Amniotic epithelial cell (primary cell): ENCODE measurements at regions not wholly inside any gene's neighbourhood (a gene's known extent, or its start where the extent isn't known, plus 50 kb on each side); places are given as distances from the start of the nearest gene placed in this dataset.
"Not testable (repeated sequence)": the region's sequence is repeated elsewhere in the genome, so short reads cannot be mapped to it uniquely, and the experiment has no call there.

ENCODE experiments used
- DNase-seq: peaks from one replicate; pipeline ENCODE4 v3.0.0-alpha.2; 2010; ENCODE audit warnings: low read depth

DNA sequence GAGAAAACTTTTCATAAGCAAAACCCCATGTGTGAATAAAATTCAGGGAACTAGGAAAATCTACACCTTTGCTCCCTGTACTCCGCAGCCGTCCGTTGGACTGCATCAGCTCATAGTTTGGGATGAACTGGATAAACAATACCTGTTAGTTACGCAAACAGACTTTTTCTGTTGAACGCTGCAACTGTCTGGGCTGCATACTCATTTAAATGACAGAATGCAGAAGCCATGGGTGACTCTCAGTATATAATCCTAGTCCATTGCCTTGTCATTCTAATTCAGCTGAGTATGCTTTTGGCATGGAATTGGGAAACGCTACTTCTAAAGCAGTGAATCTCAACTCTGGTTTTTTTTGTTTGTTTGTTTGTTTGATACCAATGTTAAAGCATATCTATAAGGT, 151.6 kb downstream of the SLITRK1 start:
- DNase-seq, result no peak

DNA sequence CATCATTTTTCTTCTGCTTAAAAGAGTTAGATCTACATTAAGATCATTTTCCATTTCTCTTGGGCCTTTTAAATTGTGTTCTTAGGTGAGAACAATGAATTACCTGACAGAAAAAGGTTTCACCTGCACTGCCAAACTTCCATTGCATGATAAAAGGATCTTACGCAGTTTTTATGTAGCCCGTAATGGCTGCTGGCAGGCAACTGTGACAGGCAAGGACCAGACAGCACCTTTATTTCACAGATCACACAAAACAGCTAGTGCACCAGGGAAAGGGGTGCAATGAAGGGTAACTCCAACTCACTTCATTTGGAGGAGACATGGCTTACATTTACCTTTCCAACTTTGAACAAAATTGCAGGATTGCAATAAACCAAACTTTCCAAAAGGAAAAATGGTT, 159.8 kb downstream of the SLITRK1 start:
- no peak for DNase-seq

DNA sequence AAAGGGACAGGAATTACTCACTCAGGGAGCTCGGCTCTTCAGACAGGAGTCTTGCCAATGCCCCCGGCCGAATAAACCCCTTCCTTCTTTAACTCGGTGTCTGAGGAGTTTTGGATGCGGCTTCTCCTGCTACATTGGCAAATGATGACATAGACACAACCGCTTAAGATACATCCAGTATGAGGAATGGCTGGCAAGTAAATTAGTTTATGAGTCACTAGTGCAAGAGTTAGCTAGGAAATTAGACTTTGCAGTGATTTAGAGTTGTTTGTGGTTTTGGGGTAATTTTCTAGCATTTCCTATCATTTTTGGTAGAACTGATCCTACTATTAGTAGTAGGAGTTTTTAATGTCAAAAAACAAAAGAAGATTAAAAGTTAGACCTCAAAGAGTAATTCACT, 166.2 kb downstream of the SLITRK1 start:
- no peak for DNase-seq

DNA sequence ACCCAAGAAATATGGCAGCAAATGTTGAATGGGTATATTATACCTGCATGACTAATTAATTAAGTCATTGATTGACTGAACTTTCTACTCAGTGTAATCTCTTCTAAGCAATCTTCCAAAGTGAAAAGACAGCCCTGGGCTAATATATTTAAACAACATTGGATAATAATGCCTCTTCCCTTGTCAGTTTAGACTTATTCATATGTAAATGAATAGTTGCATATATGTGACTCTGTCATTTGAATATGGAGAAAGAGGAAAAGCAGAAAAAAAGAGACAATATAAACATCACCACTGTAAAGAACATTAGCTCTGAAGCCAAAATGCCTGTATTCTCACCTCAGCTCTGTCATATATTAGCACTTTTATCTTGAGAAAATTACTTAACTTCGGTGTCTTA, 168.0 kb downstream of the SLITRK1 start:
- no peak for DNase-seq

DNA sequence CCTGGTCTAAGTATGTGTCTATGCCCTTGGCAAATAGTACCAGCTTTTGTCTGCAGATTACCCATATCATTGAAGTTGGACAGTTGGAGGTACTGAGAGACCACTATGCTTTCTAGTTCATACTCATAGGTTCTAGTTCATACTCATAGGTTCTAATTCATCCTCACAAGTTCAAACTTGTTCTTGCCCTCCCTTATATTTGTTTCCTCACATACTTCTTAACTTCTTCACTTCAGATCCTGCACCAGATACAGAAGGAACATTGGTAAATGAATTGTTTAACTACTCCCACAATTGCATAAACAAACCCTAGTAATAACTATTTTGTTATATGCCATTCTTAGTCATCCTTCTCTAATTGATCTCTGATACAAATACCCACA, 172.2 kb downstream of the SLITRK1 start:
- DNase-seq, result no peak

DNA sequence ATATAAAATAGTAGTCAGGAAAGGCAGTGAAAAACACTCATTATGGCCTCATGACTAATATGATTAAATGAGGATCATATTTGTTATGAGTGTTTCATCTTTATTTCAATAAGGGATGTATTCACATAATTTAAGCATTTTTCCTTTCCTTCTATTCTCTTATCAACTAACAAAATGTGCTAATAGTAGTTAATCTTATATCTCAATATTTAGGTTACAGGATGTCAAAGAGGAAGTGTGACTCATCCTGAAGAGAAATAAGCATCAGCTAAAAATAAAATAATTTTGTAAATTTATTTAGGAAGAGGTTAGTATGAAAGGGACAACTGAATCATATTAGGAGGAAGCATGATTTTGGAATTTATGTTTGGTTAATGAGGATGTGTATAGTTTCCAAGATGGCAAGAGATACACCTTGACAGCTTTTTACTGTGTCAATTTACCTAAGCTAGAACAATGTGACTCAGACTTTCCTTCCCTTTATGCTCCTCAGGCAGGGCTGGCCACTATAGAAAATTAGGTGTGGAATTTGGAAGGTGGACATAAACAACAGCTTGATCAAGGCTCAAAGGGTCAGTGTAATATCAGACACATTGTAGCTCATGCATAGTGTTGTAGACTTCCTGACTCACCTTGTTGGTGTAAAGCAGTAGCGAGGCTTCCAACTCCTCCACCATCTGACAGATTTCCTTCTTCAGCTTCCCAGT, 172.7 kb downstream of the SLITRK1 start:
- no peak for DNase-seq

DNA sequence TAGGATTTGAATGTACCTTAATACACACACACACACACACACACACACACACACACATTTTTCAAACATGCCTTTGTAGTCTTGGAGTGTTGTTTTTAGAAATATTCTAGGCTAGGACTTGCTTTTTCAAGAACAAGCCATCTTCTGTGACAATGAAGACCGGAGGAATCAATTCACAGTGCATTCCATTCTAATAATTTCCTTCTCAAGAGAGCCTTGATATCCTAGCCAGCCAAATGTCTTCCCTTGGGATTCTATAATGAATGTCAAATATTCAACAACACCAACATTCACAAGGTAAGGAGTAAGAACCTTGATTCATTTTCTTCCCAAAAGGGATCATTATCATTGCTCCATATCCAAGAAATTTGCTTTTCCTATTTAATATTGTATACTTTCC, 180.3 kb downstream of the SLITRK1 start:
- no peak for DNase-seq

DNA sequence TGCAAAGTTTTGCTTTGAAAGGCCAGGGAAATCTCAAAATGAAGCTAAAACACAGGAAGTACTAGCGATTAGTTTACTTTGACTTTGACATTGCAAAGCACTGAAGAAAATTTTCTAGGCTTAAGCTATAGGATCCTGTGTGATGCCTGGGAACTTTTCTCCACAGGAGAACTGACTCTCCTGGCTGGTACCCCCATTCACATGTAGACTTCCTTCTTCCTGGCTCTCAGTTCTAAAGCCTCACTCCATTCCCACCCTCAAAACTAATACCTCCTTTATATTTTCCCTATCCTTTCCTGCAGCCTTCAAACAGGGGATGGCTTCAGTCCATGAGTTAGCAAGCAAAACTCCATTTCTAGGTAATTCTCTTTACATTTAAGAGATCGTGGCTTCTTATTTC, 189.5 kb downstream of the SLITRK1 start:
- no peak for DNase-seq

DNA sequence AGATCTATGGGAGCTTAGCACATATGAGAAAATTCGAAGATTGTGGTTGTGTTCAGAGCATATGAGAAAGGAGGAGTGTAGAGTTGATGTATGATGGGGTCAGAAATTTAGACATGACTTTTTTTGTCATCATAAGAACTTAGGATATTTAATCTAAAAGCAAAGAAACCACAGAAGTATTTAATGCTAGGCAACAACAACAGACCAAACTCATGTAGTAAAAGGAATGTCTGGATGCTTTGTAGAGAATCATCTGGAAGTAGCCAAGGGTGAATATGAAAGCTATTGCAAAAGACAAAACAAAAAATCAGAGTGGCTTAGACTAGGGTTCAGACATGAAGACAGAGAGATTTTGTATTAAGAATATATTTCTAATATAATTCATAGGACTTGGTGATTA, 190.3 kb downstream of the SLITRK1 start:
- DNase-seq, result no peak

DNA sequence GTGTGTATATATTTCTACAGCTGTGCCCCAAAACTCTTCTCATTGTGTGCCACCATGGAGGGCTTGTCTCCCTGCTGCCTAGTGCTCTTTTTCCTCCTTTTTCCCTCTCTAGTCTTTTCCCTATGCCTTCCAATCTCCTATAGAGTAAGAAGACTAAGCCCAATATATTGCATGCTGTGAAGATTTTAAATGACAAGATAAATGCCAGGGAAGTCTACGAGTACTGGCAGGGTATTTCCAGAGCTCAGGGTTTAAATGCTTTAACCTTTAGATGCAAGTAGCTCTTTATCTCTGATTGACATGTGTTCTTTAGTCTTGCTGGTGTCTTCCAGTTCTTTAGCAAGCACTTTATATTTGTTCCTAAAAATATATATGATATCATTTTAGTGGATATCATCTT, 200.7 kb downstream of the SLITRK1 start:
- no peak for DNase-seq

DNA sequence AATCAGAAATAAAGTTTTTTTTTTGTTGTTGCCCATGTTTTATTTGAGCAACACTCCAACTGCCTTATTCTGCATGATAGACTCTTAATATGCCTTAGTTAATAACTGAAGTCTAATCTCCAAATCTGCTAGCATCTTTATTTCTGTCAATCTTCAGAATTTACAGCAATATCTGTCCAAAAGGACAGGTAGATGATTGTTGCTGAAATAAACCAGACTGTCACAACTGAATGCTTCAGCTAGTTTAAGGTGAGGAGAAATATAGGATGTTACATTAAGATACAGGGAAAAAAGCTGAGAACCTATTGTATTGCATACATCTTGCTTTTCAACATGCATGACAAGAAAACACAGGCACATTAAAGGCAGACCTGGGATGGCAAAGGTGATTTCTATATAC, 204.3 kb downstream of the SLITRK1 start:
- DNase-seq, result no peak

DNA sequence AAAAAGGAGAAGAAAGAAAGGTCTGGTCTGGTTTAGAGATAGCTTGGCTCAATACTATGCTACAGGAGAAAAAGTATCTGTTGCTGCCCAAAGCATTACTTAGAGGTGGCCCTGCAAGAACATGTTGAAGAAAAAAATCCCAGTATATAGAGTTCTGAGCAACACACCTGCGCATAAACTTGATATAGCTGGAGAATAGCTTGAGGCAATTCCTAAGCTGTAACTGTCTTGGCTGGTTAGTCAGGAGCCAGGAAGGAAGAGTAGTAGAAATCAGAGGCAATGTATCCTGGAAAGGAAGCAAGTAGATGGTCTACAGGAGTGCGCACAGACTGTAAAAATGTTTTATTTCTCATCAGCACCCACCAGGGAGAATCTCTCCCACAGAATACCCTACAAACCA, 209.7 kb downstream of the SLITRK1 start:
- no peak for DNase-seq

DNA sequence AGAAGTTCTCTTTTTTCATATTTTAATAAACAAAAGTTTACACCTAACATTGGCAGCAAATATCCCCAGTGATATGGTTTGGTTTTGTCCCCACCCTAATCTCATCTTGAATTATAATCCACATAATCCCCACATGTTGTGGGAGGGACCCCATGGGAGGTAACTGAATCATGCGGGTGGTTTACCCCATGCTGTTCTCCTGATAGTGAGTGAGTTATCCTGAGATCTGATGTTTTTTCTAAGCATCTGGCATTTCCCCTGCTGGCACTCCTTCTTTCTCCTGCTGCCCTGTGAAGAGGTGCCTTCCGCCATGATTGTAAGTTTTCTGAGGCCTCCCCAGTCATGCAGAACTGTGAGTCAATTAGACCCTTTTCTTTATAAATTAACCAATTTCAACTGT, 214.7 kb downstream of the SLITRK1 start:
- DNase-seq, result no peak

DNA sequence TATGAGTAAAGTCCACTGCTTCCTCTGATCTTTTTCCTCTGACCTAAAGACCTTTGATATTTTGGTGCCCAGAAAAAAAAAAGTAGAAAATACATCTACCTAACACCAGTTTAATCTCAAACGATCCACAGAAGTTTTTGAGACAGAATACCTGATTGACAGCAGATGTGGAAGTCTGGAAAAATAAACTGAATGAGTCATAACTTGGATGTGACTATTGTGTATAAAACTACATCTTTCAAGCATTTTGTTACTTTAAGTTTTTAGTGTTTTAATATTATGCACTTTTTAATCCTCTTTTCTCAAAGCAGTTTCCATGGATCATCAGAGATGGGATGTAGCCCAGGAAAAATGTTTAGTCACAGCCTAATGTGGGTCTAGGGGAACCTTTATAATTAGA, 216.1 kb downstream of the SLITRK1 start:
- DNase-seq, result no peak

DNA sequence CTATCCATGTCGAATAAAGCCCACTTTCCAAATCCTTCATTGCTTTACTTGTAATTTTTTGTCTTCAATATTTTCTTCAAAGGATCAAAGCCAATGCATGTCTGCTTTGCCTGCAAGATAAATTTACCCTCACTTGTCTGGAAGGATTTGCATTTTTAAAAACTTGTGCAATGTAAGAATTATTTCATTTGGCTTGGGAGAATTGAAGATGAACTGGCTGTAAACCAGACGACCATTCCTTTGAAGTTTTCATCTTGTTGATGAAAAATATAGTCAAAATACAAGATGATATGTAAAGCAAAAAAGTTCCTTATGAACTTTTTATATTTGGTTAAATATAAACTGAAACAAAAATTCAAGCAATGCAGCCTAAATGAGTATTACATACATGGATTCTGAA, 225.0 kb downstream of the SLITRK1 start:
- DNase-seq, result no peak

DNA sequence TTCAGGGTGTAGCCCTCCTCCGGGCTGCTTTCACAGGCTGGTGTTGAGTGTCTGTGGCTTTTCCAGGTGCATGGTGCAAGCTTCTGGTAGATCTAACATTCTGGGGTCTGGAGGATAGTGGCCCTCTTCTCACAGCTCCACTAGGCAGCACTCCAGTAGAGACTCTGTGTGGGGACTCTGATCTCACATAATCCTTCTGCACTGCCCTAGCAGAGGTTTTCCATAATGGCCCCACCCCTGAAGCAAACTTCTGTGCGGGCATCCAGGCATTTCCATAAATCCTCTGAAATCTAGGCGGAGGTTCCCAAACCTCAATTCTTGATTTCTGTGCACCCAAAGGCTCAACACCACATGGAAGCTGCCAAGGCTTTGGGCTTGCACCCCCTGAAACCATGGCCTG, 239.7 kb downstream of the SLITRK1 start:
- DNase-seq, result not testable (repeated sequence)

DNA sequence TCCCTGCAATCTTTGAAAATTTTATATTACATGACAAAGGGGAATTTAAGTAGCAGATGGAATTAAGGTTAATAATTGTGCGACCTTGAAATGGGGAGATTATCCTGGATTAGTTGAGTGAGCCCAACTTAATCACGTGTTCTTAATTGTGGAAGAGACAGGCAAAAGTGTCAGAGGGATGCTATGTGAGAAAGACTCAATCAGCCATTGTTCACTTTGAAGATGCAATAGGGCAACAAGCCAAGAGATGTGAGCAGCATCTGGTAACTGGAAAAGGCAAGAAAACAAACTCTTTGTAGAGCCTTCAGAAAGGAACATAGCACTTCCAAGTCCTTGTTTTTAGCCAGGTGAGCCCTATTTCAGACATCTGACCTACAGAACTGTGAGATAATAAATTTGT, 247.7 kb downstream of the SLITRK1 start:
- no peak for DNase-seq

DNA sequence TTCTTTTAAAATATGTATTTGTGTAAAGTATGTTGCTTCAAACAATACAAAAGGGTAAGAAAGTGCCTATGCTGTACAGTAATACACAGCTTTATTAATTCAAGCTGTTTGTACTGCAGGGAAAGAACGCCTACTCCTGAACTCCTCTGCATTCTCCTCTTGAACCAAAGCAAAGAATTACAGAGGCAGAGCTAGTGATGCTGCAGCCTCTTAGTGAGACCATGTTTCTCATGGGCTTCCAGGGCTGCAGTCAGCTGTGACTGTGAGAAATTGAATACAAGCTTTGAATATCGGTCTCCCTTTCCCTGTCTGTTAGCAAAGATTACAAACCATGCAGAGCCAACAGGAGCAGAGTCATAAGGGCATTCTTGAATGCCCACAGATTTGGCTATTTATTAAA, 248.5 kb downstream of the SLITRK1 start:
- DNase-seq, result no peak

DNA sequence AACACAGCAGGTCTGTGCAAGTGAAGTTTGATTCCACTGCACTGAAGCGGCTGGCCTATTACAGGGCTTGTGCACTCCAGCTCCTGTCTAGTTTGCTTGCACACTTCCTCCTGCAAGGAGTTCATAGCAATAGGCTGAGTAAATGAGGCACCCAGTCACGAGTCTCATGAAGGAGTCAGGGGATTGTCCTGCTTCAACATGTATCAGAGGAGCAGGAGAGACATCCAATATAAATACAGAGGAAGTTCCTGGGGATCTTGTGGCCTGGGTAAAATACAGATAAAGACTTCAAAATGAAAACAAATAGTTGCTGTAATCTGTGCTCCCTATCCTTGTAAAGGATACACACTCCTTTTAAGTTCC, 259.9 kb downstream of the SLITRK1 start:
- DNase-seq, result no peak

DNA sequence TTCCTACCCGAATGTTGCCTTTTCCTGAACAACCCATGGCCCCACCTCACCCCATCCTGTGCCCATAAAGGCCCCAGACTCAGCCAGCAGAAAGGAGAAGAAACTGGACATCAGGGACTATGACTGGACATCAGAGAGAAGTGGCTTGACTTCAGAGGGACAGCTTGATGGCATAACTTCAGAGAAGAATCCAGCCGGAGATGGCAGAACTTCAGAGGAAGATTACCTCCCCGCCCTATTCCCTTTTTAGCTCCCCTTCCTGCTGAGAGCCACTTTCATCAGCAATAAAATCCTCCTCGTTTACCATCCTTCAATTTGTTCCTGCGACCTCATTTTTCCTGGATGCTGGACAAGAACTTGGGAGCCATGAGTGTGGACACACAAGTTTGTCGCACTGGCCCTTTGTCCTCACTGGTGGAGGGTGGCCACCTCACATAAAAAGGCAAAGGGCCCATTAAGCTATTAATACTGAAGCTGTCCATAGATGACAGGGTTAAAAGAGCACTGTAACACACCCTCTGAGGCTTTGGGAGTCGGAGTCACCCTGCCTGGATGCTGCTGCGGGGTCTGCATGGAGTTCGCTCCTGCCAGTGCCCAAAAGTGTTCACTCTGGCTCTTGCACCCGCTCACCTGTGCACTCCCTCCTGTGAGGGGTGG, 260.4 kb downstream of the SLITRK1 start:
- no peak for DNase-seq

DNA sequence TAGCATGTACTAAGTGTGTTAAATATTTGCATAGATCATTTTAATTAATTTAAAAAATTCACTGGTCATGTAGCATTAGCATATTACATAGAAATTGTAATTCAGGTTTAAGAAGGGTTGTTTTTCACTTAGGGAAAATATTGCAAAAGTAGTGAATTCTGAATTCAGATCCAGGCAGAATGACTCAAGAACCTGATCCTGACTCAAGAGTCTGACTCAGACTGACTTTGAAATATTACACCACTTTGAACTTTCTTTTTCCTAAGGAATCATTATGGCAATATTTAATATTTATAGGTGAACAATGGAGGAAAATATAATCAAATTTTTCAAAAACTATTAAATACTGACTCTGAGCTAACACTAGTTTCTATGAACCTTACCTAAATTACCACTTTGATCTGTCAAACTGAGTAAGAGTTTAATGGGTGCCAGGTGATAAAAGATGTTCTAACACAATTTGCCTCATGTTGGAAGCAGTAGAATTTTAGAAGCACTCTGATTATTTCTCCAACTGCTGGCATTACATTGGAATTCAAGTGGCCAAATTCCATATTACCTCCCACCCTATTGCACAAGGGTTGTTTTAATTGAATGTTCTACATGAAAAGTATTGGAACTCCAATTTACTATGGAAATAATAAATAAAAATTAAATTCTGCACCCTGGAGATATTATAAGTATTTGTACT, 261.6 kb downstream of the SLITRK1 start:
- DNase-seq, result peak; percentile 21

DNA sequence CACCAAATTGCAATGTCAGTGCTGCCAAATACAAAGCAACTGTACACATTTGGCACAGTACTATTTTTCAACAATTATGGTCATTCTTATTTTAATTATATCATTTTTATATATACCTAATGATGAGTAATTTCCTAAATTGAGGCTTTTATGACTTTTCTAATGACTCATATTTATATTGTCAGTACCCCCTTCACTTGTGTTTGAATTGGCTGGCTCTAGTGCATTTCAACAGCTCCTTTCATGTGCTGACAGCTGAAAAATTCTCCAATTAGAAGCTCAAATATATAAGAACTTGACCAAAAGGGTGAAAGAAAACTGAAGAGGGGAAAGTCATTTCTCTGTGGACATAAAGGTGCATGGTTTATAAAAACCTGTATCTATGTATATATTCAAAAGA, 263.3 kb downstream of the SLITRK1 start:
- DNase-seq, result no peak

DNA sequence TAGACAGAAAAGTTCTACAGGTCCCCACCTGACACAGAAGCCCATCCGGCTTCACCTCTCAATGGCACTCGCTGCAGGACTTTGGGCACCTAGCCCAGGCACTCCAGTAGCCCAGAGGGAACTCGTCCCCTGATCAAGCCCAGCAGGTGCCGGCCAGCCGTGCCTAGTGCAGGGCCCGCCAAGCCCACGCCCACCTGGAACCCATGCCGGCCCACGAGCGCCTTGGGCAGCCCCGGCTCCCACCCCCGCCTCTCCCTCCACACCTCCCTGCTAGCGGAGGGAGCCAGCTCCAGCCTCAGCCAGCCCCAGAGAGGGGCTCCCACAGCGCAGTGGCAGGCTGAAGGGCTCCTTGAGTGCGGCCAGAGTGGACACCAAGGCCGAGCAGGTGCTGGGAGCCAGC, 268.8 kb downstream of the SLITRK1 start:
- DNase-seq, result no peak

DNA sequence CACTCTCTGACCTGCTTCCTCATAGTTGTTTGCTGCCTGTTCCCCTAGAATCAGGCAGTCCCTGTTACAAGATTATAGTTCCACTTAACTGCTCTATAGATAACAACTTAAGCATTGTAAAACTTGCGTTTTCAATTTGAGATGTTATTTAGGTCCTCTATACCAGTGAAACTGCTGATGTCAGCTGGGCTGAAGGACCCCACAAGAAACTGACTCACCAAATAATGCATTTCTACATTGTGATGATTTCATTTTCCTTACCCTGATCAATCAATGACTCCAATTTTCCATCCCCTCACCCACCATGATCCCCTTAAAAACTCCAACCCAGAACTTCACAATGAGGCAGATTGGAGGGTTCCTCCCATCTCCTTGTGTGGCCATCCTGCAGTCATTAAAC, 280.7 kb downstream of the SLITRK1 start:
- no peak for DNase-seq
